GOT3 (cell line): ENCODE measurements at regions not wholly inside any gene's neighbourhood (a gene's known extent, or its start where the extent isn't known, plus 50 kb on each side); places are given as distances from the start of the nearest gene placed in this dataset.

Experiments used
- DNase-seq: peaks from one replicate; lab custom pipeline; 2025; ENCODE audit warnings: mixed read lengths; lab: John Stamatoyannopoulos, UW

DNA sequence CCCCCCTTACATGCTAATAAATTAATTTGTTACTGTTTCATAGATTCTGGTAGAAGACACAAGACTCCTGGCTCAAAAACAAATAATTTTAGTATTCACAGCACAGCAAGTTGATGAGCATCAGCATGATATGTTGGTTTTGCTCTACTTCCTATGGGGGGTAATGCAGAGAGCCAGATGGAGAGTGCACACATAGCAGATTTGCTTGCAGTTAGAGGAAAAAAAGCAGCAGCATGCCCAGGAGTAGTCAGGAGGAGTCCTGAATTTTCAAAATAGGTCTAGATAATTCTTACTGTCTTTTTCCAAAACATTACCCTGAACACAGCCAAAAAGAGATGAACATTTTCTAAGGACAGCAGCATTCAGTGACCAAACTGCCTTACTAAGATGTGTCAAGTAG is 261.3 kb downstream of the COX7C start:
- DNase-seq = no peak

- DNase-seq = no peak
Observed at GRCh38 chr5:86880344-86880743, 262.6 kb downstream of the COX7C start.

GRCh38 chr5:86880785-86881492 is 263.2 kb downstream of the COX7C start:
- peak; percentile 17 for DNase-seq

DNA sequence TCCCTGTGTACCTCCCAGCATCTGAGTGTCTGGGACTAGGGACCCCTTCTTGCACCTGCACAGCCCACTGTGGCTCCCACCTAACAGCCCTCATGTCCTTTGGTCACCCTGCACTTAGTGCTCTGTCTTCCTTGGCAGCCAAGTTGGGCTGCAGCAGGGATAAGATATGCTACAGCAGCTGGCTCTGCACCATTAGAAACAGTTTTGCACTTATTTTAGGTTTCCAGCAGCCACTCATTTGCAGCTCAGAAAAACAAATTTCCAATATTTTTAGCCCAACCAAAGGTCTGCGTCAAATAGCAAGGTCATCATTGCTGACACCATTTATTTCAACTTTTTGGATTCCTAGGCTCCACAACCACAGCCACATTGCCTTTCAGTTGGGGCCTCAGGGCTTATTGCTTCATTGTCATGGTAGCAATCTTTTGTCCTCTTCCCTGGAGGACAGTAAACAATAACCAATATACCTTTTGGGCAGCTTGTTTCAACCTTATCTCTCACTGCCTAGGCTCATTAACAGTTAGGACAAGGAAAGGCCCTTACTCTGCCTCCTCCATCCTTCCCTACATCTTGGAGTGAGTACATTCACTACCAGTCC is 263.9 kb downstream of the COX7C start:
- no peak for DNase-seq

- no peak for DNase-seq
Observed at GRCh38 chr5:86884608-86885007, 266.9 kb downstream of the COX7C start.

- DNase-seq = no peak
Observed at GRCh38 chr5:86885011-86885410, 267.3 kb downstream of the COX7C start.

- DNase-seq = no peak
Observed at GRCh38 chr5:86885489-86886230, 267.9 kb downstream of the COX7C start.

GRCh38 chr5:86890375-86890774 is 272.6 kb downstream of the COX7C start:
- no peak for DNase-seq

DNA sequence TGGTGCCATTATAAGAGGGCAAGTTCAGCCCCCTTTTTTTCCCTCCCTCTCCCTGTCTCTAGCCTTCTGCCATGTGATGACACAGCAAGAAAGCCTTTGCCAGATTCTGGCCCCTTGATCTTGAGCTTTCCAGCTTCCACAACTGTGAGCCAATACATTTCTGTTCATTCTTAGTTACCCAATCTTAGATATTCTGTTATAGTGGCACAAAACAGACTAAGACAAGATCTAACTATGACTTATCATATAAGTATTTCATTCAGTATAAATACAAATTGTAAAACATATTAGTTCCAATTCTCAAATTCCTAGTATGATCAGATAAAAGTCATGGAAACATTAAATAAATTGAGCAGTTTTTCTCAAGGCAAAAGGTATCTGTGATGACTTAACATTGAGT is 276.3 kb downstream of the COX7C start:
- DNase-seq = no peak

DNA sequence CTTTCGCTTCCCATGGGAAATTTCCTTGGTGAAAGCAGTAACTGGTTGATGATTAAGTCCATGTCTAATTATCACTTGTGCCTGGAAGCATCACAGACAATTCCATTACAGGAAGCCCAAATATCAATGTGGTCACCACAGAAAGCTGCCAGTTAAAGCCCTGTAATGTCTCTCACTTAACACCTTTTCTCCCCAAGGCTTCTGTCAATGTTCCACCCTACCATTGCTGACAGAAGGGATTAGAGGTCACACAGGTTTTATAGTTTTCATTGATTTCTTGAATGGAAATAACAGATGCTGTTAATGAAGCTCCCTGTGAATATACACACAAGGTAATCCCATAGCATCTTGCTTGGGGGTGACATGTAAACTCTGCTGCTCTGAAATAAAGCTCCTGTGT is 279.2 kb downstream of the COX7C start:
- no peak for DNase-seq

- no peak for DNase-seq
Observed at GRCh38 chr5:86909418-86910295, 291.9 kb downstream of the COX7C start.

- no peak for DNase-seq
Observed at GRCh38 chr5:86917117-86917579, 299.4 kb downstream of the COX7C start.

DNA sequence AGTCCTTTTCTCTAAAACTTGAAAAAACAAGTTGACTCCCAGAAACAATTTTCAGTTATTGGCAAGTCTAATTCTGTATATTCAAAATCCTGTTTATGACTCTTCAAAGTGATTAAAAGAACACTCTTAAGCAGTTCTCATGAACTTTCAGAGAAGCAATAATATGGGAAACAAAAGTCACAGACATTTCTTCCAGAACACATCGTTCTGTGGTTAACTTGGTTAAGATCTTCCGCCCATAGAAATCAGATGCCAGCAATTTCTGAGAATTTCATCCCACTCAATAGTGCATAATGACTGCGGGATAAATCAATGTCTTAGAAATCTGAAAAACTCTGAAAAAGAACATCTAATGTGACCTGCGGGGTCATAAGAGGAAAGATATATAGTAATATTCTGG is 300.5 kb downstream of the COX7C start:
- no peak for DNase-seq

DNA sequence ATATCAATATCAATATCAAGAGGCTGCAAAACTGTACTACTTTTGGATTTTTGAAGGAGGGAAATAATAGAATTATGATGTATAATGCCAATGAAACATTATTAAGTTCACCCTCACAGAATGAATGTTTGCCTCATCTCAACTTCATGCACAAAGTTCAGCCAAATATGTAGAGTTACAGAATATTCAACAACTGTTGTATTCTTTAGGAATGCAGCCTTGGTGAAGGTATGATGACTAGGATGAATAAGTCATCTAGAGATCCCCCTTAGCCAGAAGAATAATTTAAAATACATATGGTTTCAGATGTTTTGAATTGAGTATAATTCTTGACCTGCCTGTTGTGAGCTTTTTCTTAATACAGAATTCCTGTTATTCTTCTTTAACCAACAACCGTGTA is 308.3 kb downstream of the COX7C start:
- no peak for DNase-seq

- no peak for DNase-seq
Observed at GRCh38 chr5:86929123-86929766, 311.5 kb downstream of the COX7C start.

DNA sequence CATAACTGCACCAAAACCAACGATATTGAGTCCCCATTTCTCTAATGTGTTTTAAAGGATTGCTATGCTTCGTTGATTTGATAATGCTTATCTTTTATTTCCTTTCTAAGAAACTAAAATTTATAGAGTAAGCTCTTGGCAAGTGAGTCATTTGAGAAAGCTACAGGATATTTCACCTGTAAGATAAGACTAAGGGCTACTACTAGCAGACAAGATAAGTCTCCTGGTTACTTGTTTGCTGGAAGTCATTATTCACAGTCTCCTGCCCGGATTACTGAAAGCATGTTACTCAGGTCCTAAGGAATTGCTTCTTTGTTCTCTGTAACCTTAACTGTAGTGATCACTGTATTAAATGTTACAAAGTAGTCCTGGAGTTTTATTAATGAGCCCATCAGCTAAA is 315.9 kb upstream of the RASA1 start:
- DNase-seq = no peak

GRCh38 chr5:86964889-86965288 is 302.8 kb upstream of the RASA1 start:
- no peak for DNase-seq

DNA sequence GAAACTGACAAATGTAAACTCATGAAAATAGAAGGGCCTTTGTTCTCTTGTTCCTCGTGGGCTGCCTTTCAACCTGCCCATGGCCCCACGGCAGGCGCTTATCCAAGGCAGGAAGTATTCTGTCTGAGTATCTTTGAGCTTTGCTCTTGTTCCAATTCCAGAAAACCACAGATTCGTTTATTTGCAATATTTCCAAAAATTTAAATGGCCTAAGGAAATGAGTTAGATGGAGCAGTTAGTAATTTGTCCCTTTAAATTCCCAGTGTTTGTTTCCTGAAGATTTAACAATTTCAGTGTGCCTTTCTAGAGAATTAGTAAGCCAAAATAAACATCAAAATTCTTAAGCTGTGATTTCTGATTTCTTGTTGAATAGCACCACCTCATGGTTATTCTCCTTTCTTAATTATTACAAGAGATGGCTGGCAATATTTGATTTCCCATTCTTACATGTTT is 299.4 kb upstream of the RASA1 start:
- DNase-seq = no peak

DNA sequence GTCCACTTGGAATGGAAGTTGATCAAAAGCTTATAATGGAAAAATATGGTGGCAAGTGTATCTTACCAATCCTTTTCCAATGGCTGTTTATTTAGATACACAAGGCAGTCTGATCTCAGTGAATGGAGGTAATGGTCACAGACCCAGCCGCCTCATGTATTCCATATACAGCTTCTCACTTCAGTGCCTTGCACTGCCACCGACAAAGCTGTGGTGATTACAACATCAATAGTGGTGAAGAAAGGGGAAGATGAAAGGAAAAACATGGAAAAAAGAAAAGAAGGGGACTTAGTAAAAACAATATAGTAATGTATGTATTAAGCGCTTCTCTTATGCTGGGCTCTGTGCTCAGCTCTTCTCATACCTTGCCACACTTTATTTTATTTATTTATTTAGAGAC is 297.3 kb upstream of the RASA1 start:
- no peak for DNase-seq

GRCh38 chr5:86971034-86971571 is 296.6 kb upstream of the RASA1 start:
- DNase-seq = no peak

DNA sequence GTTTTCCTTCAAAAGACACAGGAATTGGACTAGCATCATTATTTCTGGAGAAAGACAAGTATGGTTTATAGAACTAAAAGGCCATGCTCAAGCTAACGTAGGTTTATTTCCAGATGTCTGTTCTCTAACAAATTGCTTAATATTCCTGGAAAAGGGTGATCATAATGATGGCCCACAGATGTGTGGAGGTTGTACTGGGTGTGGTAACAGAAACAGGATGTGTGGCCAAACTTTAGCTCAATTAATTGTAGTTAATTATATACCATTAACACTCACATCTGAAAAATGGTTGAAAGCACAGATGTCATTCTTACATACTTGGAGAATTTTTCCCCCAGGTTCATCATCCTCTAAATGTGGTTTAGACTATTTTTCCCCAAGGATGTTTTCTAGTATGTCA is 292.7 kb upstream of the RASA1 start:
- no peak for DNase-seq
